Left colon (tissue), 2 donors: ENCODE measurements at regions not wholly inside any gene's neighbourhood (a gene's known extent, or its start where the extent isn't known, plus 50 kb on each side); places are given as distances from the start of the nearest gene placed in this dataset.

ENCODE experiments used
- ATAC-seq: fragments of 200-7000 bp; cut with Tn5 transposase; one replicate; pipeline ENCODE4 v1.9.1; 2020; ENCODE audit warnings: mild to moderate bottlenecking, moderate library complexity
- DNase-seq, 2 donors: peaks; one replicate each; pipeline ENCODE4 v3.0.0-alpha.2; 2020
- intact Hi-C, 2 donors: fragments of 100-400 bp; cut with DNase I in 1 of 2; cut with micrococcal nuclease in 1 of 2; formaldehyde crosslinking; loops; one replicate each; pipeline versions ENCODE4 v1.11.2 to v1.14.0; 2022; cut with DNase I, micrococcal nuclease
- donor health status: DM: no; HTN: no; CAD: no.
- donor health status: DM: yes; HTN: yes; CAD: no.

DNA sequence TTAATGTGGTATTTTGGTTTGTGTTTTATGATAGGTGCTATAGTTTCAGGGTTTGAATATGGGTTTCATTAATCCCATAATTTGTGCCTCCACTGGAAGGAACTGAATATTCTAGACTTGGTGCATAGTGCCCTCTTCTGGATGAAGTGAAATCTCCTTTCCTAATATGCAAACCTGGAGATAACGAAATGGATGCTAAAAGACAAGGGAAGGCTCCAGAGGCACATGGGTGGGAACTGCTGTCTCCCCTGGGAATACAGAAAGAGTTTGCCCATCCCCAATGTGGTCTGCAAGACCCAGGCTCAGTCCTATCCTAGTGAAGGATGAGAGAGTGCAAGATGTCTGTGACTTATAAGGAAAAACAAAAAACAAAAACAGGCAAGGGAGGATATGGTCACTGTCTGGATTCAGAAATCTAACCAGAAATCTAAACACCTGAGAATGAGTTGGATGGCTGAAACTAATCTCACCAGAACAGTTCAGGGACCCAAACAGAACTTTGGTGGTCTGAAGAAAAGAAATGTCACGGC, 142.3 kb upstream of the TMPO start:
- intact Hi-C loops, result no loop called here
- no peak for ATAC-seq
- DNase-seq, result no peak

DNA sequence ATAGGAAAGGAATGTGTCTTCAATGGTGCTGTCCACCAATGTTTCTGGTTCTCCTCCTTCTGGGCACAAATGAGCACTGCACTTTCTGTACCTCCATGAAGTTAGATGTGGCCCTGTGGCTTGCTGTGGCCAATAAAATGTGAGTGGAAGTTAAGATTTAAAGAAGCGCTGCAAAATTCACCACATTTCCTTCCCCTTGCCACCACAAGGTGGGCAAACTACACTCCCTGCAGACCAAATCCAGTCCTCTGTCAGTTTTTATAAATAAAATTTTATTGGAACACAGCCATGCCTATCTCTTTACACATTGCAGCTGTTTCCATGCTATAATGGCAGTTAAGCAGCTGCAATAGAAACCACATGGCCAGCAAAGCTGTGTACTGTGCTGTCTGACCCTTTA, 141.4 kb upstream of the TMPO start:
- ATAC-seq (no peak), DNase-seq (no peak)
- intact Hi-C loops, result no loop called here

- intact Hi-C loops, result no loop called here
- no peak for DNase-seq
- no peak for ATAC-seq
Measured at GRCh38 chr12:98379106-98379505, 136.3 kb upstream of the TMPO start.

- ATAC-seq (no peak), DNase-seq (no peak)
- intact Hi-C loops, result no loop called here
Measured at GRCh38 chr12:98385641-98386040, 129.7 kb upstream of the TMPO start.

DNA sequence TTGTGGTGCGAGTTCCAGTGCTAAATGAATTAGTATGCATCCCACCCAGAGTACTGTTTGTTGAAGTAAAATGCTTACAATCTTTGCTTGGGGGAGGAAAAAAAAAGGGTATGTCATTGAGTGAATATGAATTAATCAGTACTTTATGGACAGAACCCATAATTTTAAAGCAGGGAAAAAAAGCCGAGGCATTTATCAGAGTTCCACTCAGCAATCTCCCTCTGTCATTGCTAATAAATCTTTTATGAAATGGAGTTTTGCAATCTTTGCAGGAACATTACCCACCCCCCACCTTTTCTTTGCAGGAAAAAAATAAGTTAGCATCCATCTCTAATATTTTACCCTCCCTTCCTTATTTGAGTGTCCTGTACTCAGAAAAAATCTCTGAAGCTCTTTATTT, 127.9 kb upstream of the TMPO start:
- ATAC-seq, result no peak
- DNase-seq, result no peak
- intact Hi-C loops, result no loop called here

DNA sequence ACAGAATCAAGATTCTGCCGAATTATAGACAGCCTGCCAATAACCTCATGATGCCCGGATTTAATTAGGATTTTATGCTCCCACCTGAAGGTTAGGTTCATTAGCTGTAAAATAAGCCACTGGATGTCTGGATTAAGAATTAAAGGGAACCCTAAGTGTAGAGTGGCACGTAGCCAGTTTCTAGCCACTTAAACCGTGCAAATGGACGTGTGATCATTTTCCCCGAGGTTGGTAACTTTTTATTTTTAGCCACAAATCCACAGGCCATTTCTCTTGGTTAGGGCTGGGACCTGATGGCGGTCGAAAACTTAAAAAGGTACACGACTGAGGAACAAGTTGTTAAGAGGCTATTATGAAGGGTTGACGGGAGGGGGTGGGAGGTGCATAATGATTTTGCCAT, 127.3 kb upstream of the TMPO start:
- DNase-seq (no peak), ATAC-seq (no peak)
- intact Hi-C loops, result no loop called here

DNA sequence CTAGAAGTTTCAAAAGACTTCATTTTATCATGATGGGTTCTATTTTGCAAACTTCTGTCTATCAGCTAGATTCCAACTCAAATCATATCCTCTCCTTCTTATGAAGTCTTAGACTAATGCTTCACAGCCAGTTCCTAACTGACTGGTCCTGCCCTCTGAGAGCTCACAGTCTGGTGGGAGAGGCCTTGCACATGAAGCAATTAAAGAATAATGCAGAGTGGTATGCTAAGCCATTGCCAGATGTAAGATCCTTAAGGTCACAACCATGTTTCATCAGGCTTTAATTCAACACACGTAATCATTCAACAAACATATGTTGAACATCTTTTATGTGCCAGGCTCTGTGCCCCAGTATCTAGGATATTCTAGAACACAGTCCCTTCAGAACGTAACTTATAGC, 125.8 kb upstream of the TMPO start:
- DNase-seq, result no peak
- intact Hi-C loops, result no loop called here
- ATAC-seq, result no peak

- peak; percentile 67 to 88 for DNase-seq
- peak; percentile 98 for ATAC-seq
- intact Hi-C loops, result loop anchor here in 1 of 2 donors (10.0 kb wide), 1 partner anchor 1823 kb away; no protein-coding TSS in a partner anchor
Measured at GRCh38 chr12:98397323-98398105, 117.9 kb upstream of the TMPO start.

DNA sequence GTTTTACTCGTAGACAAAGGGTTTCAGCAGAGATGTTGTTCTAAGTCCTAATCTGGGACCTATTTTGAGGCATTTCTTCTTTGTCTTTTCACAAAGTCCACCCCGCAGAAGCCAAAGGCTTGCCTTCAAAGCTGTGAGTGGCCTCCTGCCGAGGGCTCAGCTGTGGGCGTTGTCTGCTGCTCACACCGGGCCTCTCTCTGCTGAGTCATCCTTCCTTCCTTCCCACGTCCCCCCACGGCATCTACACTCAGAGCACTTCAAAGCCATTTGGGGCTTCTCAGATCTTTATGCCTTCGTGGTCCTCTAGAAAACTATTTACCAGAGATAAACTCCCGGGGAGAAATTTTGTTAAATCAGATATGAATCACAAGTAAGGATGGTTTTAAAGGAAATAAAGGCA, 115.9 kb upstream of the TMPO start:
- DNase-seq (no peak), ATAC-seq (no peak)
- intact Hi-C loops, result loop anchor here in 1 of 2 donors (10.0 kb wide), 1 partner anchor 1825 kb away; no protein-coding TSS in a partner anchor

DNA sequence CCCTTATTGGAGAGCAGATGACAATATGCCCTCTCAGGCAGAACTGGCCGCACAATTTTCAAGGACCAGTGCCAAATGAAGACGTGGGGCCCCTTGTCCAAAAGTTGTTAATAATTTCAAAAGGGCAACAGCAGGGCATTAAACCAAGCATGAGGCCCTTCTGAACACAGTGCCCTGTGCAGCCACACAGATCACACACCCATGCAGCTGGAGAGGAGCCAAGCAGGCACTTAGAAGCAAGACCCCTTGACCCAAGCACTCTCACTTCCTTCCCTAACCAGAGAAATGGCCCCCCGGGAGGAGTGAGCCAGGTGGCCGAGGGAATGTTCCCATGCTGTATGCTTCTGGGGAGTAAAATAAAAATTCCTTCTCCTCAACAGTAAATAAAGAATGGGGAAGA, 114.0 kb upstream of the TMPO start:
- ATAC-seq (no peak), DNase-seq (no peak)
- intact Hi-C loops, result no loop called here

- intact Hi-C loops, result no loop called here
- DNase-seq (no peak), ATAC-seq (peak; percentile 36)
Measured at GRCh38 chr12:98402091-98402490, 113.3 kb upstream of the TMPO start.

DNA sequence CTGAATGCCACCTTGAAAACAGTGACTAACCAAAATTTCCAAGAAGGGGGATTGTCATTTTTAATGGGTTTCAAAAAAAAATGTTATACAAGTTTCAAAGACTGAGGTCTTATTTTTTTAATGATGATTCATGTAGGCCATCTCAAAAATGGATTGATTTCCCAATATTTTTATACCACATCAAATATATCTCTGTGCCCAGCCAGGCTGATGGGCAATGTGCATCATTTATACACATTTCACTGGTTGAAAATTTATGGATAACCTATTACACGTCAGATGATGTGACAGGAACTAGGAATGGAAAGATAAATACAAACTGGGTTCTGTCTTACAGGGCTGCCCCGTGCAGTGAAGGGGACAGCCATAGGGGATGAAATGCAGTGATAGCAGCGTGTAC, 112.7 kb upstream of the TMPO start:
- no peak for ATAC-seq
- DNase-seq, result no peak
- intact Hi-C loops, result no loop called here

DNA sequence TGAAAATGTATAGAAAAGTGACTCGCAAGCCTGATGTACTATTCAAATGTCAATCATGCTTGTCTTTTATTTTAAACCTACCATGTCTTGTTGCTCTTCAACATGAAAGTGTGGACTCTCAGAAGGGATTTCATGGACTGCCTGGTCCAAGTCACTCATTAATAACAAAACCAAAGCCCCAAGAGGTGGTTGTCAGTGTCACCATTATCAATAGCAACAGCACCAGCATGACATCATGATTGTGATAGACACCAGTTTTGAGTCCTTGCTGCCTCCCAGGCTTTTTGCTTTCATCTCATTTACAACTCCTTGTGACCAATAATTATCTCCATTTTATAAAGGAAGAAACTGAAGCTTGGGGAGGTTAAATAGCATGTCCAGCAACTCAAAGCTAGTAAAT, 112.0 kb upstream of the TMPO start:
- DNase-seq (no peak), ATAC-seq (no peak)
- intact Hi-C loops, result no loop called here

DNA sequence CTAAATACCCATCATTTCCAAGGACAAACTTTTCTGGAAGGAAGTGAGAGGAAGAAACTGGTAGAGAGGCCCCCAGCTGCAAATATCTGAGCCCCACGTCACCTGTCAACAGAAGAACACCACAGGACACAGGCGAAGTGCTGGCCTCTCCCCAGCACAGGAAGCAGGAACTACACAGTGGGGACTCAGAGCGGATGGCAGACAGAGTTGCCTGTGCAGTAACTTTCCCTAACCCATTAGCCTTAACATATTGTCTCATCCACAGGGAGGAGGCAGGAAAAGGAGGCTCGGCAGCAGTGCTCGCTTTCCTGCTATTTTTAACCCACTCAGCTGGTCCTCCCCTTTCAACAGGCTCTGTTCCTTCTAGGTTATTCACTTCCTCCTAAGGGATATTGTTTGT, 111.5 kb upstream of the TMPO start:
- DNase-seq (no peak), ATAC-seq (no peak)
- intact Hi-C loops, result no loop called here

- DNase-seq (no peak), ATAC-seq (peak; percentile 89)
- intact Hi-C loops, result no loop called here
Measured at GRCh38 chr12:98405805-98406366, 109.5 kb upstream of the TMPO start.

DNA sequence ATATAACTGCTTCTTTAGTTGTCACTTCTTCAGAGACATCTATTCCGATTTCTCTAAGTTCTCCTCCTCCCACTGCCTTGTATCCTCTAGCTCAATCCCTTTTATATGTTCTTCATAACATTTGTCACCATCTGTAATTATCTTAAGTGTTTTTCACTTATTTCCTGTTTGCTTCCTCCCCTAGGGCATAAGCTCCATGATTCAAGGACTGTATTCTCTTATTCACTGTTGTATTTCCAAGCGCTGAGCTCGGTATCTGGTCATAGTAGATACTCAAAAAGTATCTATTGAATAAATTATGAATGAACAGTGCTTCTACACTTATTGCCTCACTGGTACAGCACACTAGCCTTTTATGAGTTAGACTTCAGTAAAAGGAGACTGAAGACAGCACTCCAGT, 109.0 kb upstream of the TMPO start:
- DNase-seq, result no peak
- no peak for ATAC-seq
- intact Hi-C loops, result no loop called here

GRCh38 chr12:98408681-98409080, 106.7 kb upstream of the TMPO start:
- ATAC-seq (peak; percentile 32), DNase-seq (no peak)
- intact Hi-C loops, result no loop called here

DNA sequence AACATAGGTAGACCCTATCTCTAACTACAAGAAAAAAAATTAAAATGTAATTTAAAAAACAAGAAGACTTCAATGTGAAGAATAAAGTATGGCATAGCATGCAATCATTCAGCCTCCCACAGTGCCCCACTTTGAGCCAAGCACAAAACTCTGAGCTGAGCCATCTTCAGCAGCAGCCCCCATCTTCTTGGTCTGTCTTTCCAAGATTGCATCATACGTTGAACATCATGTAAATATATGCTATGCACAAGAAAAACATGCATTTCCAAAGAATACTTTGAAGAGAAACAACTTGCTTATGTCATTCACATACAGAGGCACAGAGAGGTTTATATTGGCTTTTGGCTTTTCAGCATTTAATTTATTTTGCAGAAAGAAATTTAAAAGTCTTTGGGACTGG, 105.8 kb upstream of the TMPO start:
- no peak for DNase-seq
- intact Hi-C loops, result no loop called here
- no peak for ATAC-seq

GRCh38 chr12:98410356-98410755, 105.0 kb upstream of the TMPO start:
- ATAC-seq, result no peak
- DNase-seq, result no peak
- intact Hi-C loops, result no loop called here

DNA sequence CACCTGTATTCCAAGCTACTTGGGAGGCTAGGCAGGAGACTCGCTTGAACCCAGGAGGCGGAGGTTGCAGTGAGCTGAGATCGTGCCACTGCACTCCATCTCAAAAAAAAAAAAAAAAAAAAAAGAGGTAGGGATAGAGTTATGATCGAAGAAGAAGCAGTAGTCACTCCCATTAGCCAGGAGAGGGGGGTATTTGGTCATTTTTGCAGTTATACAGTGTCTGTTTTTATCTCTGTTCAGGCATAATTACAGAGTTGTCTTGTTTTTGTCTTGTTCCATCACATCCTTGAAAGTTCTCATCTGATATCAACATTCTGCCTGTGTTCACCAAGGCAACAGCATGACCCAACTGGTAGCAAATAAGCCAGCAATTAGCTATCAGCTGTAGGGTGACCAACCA, 98.5 kb upstream of the TMPO start:
- ATAC-seq, result no peak
- DNase-seq, result no peak
- intact Hi-C loops, result no loop called here

DNA sequence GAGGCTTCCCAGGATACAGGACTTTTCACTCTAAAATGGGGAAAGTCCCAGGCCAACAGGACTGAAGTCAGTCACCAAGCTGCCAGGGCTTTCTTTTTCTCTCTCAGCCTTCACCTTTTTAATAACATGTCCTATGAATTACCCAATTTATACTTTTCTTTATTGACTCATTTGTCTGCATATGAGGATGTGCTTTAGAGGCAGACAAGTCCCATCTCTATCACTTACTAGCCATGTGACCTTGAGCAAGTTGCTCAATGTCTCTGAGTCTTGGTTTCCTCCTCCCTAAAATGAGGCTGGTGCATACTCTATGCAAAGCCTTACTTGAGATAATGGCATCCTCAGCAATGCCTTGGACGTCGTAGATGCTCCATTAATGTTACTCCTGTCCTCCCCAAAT, 98.1 kb upstream of the TMPO start:
- intact Hi-C loops, result no loop called here
- DNase-seq (no peak), ATAC-seq (no peak)
